GM23248 (cell line): ENCODE measurements at regions not wholly inside any gene's neighbourhood (a gene's known extent, or its start where the extent isn't known, plus 50 kb on each side); places are given as distances from the start of the nearest gene placed in this dataset.

ENCODE experiments used
- EZH2 ChIP-seq: fragments of 200-600 bp; sonication (generic); IDR thresholded peaks from 2 replicates; pipeline ENCODE4 v1.6.1; 2018; ENCODE audit warnings: antibody characterized with exemption, mild to moderate bottlenecking; ENCODE audit not compliant: insufficient read depth, poor library complexity, severe bottlenecking
- EZH2phosphoT487 ChIP-seq: fragments of 200-600 bp; sonication (generic); IDR thresholded peaks from 2 replicates; pipeline ENCODE4 v1.6.1; 2018; ENCODE audit warnings: antibody characterized with exemption, moderate library complexity, mild to moderate bottlenecking, low read depth; ENCODE audit not compliant: insufficient read depth

GRCh38 chr17:65446838-65447526, 114.5 kb downstream of the AXIN2 start:
- TF ChIP-seq EZH2phosphoT487 (no peak), EZH2 (no peak)
